Ovary (tissue), 7 donors: ENCODE measurements at regions not wholly inside any gene's neighbourhood (a gene's known extent, or its start where the extent isn't known, plus 50 kb on each side); places are given as distances from the start of the nearest gene placed in this dataset.
A peak's percentile ranks its signal among the peaks of the same experiment; 100 is the strongest.

Experiments
- DNase-seq, 5 donors: peaks; one replicate each; pipeline ENCODE4 v3.0.0-alpha.2; 2019 to 2020
- H3K27ac ChIP-seq, 2 donors: fragments of 200-600 bp; one replicate each; pipeline versions ENCODE4 v1.5.1 to v1.8.0; 2019 to 2022
- H3K27me3 ChIP-seq: fragments of 200-600 bp; one replicate; pipeline ENCODE4 v1.8.0; 2022
- H3K36me3 ChIP-seq: fragments of 200-600 bp; sonication (generic); one replicate; pipeline ENCODE4 v1.5.1; 2019
- H3K4me1 ChIP-seq: one replicate; pipeline ENCODE4 v1.8.1; 2013; ENCODE audit warnings: mild to moderate bottlenecking, moderate library complexity; ENCODE audit not compliant: insufficient read depth
- H3K4me3 ChIP-seq: fragments of 200-600 bp; sonication (generic); one replicate; pipeline ENCODE4 v1.5.1; 2017
- H3K9me3 ChIP-seq, 2 donors: fragments of 200-600 bp in 1 of 2; sonication (generic) in 1 of 2; one replicate each; pipeline versions ENCODE4 v1.5.1 to v1.8.1; 2013 to 2019; ENCODE audit warnings: mild to moderate bottlenecking in 1 of 2, moderate library complexity in 1 of 2
- CTCF ChIP-seq, 3 donors: fragments of 450-650 bp in 2 of 3; fragments of 200-600 bp in 1 of 3; IDR thresholded peaks; one replicate each; pipeline versions ENCODE4 v1.5.1 to v1.8.0; 2016 to 2022; ENCODE audit warnings: antibody characterized with exemption in 3 of 3, mild to moderate bottlenecking in 1 of 3
- EP300 ChIP-seq: sonication (generic); formaldehyde crosslinking; IDR thresholded peaks from one replicate; pipeline ENCODE4 v1.6.1; 2017; ENCODE audit warnings: antibody characterized with exemption
- POLR2A ChIP-seq: fragments of 450-650 bp; IDR thresholded peaks from one replicate; pipeline ENCODE4 v1.6.1; 2017; ENCODE audit warnings: antibody characterized with exemption, mild to moderate bottlenecking, moderate library complexity
- WGBS, 3 donors: extraction: QIAGEN DNeasy Blood & Tissue Kit in 1 of 3; methylation state at CpG; one replicate each; pipeline versions ENCODE4 v1.1.5 to v1.1.7; 2013 to 2017; 5-methylcytosine and 5-hydroxymethylcytosine counted together
- intact Hi-C, 4 donors: fragments of 100-400 bp; cut with DNase I; formaldehyde crosslinking; loops; one replicate each; pipeline versions ENCODE4 v1.11.0 to v1.15.1; 2022 to 2023
- donor health status: DM: no; HTN: no; CAD: no; lungs with moderate emphysema.
- donor health status: DM: no; HTN: no; CAD: no.
- donor health status: Bipolar disorder and iron deficiency.
- donor health status: DM: no; HTN: no; CAD: no.
- donor health status: DM: yes; HTN: yes; CAD: no.

- Histone ChIP-seq H3K4me1 (no peaks in the 10 kb centered on the region), H3K27ac (no peak overlapping the region), H3K27me3 (no peaks in the 10 kb centered on the region), H3K4me3 (no peak overlapping the region), H3K9me3 (no peaks in the 10 kb centered on the region), H3K36me3 (no peaks in the 10 kb centered on the region)
- 21 to 33% (median 28%) methylated on average over 2 of the region's 2 CpGs for WGBS, 3 donors
- no peak for TF ChIP-seq CTCF (IDR thresholded peaks at IDR 0.05)
- TF ChIP-seq POLR2A, result no peak
- TF ChIP-seq EP300, result no peak
- no peak for DNase-seq
- intact Hi-C loops, result loop anchor here in 1 of 4 donors (10.0 kb wide), 1 partner anchor 1808 kb away; no protein-coding TSS in a partner anchor
These were observed 116.7 kb upstream of the CAND1 start for GRCh38 chr12:67152451-67152850.

GRCh38 chr12:67154901-67155300 is 114.3 kb upstream of the CAND1 start:
- TF ChIP-seq EP300 (no peak), POLR2A (no peak)
- DNase-seq, result no peak
- WGBS, 3 donors, result 57 to 72% (median 58%) methylated on average over 3 of the region's 3 CpGs
- Histone ChIP-seq H3K4me1 (no peaks in the 10 kb centered on the region), H3K27me3 (no peaks in the 10 kb centered on the region), H3K36me3 (no peaks in the 10 kb centered on the region), H3K9me3 (no peaks in the 10 kb centered on the region), H3K4me3 (no peak overlapping the region), H3K27ac (no peak overlapping the region)
- intact Hi-C loops, result loop anchor here in 1 of 4 donors (10.0 kb wide), 1 partner anchor 1810 kb away; no protein-coding TSS in a partner anchor

- Histone ChIP-seq H3K4me1 (no peaks in the 10 kb centered on the region), H3K36me3 (no peaks in the 10 kb centered on the region), H3K4me3 (no peak overlapping the region), H3K27me3 (no peaks in the 10 kb centered on the region), H3K27ac (no peak overlapping the region), H3K9me3 (no peaks in the 10 kb centered on the region)
- 23 to 43% (median 28%) methylated on average over 4 of the region's 4 CpGs for WGBS, 3 donors
- DNase-seq, result no peak
- intact Hi-C loops, result loop anchor here in 1 of 4 donors (10.0 kb wide), 1 partner anchor 1811 kb away; no protein-coding TSS in a partner anchor
- TF ChIP-seq CTCF (IDR thresholded peaks at IDR 0.05) (no peak), POLR2A (no peak), EP300 (no peak)
These were observed 113.3 kb upstream of the CAND1 start for GRCh38 chr12:67155863-67156262.

- WGBS, 3 donors, result 82 to 85% (median 83%) methylated on average over 6 of the region's 6 CpGs
- Histone ChIP-seq H3K4me3 (no peak overlapping the region), H3K27ac (no peak overlapping the region), H3K9me3 (no peaks in the 10 kb centered on the region), H3K27me3 (no peaks in the 10 kb centered on the region), H3K36me3 (no peaks in the 10 kb centered on the region), H3K4me1 (no peaks in the 10 kb centered on the region)
- peak in 1 of 5 donors; percentile 18 for DNase-seq
- TF ChIP-seq CTCF (IDR thresholded peaks at IDR 0.05), result no peak
- no peak for TF ChIP-seq EP300
- no peak for TF ChIP-seq POLR2A
- intact Hi-C loops, result no loop called here
These were observed 107.7 kb upstream of the CAND1 start for GRCh38 chr12:67161322-67161918.

- no peak overlapping the region for H3K4me3 ChIP-seq
- no peaks in the 10 kb centered on the region for H3K9me3 ChIP-seq
- H3K4me1 ChIP-seq, result no peaks in the 10 kb centered on the region
- no peak for DNase-seq
- no peaks in the 10 kb centered on the region for H3K27me3 ChIP-seq
- no peaks in the 10 kb centered on the region for H3K36me3 ChIP-seq
- intact Hi-C loops, result no loop called here
- WGBS, 3 donors, result 64 to 70% (median 69%) methylated on average over 2 of the region's 2 CpGs
- TF ChIP-seq CTCF (IDR thresholded peaks at IDR 0.05) (no peak), EP300 (no peak), POLR2A (no peak)
- no peak overlapping the region for H3K27ac ChIP-seq
These were observed 95.9 kb upstream of the CAND1 start for GRCh38 chr12:67173258-67173657.
